Activated B cell treated with CpG ODN at 0.5 μM for 24 hours (primary cell): ENCODE measurements at regions not wholly inside any gene's neighbourhood (a gene's known extent, or its start where the extent isn't known, plus 50 kb on each side); places are given as distances from the start of the nearest gene placed in this dataset.

Experiments
- ATAC-seq: fragments of 200-7000 bp; cut with Tn5 transposase; one replicate; pipeline ENCODE4 v1.10.0; 2021; ENCODE audit warnings: low read depth, mild to moderate bottlenecking, moderate library complexity
- CTCF ChIA-PET: fragments of 350-600 bp; sonication (Branson Sonifier 250); formaldehyde crosslinking; loops from one replicate; lab custom pipeline; 2021; ENCODE audit warnings: antibody characterized with exemption; lab: Charles Lee
- POLR2A ChIA-PET: fragments of 350-600 bp; sonication (Branson Sonifier 250); formaldehyde crosslinking; loops from one replicate; lab custom pipeline; 2021; ENCODE audit warnings: antibody characterized with exemption; lab: Charles Lee
- DNase-seq: peaks from one replicate; pipeline ENCODE4 v3.0.0; 2022
- H3K27ac Mint-ChIP-seq: one replicate; pipeline ENCODE4 v1.8.0; 2020; ENCODE audit warnings: mixed read lengths
- H3K27me3 Mint-ChIP-seq: one replicate; pipeline ENCODE4 v1.8.0; 2021; ENCODE audit warnings: mixed read lengths
- H3K36me3 Mint-ChIP-seq: one replicate; pipeline ENCODE4 v1.8.0; 2021; ENCODE audit warnings: low read depth, mixed read lengths
- H3K4me1 Mint-ChIP-seq: one replicate; pipeline ENCODE4 v1.8.0; 2021; ENCODE audit warnings: mixed read lengths
- H3K4me3 Mint-ChIP-seq: one replicate; pipeline ENCODE4 v1.8.0; 2020; ENCODE audit warnings: mild to moderate bottlenecking, mixed read lengths
- H3K9me3 Mint-ChIP-seq: one replicate; pipeline ENCODE4 v1.8.0; 2020; ENCODE audit warnings: mixed read lengths
- CTCF ChIP-seq: fragments of 200-600 bp; IDR thresholded peaks from one replicate; pipeline ENCODE4 v1.8.0; 2022; ENCODE audit warnings: antibody characterized with exemption, mild to moderate bottlenecking
- intact Hi-C: fragments of 100-400 bp; cut with micrococcal nuclease; formaldehyde crosslinking; loops from one replicate; pipeline ENCODE4 v1.15.1; 2024

DNA sequence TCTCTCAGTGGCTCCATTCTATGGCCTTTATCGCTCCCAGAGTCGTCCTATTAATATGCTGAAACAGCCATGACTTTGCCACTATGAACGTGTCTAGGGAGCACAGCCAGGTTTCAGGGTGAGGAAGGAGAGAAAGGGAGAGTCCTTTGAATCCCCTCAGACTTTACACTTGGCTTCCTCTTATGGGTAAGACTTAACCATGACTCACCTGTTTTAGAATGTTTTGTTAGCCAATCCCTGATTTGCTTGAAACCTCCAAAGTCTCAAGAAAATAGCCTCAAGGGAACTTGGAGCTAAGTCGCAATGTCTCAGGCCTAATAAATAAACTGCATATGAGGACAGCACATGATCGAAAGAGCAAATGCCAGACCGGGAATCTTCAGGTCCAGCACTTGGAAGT, 131.2 kb upstream of the RCN1 start:
- Mint-ChIP-seq H3K9me3 (no peaks in the 10 kb centered on the region), H3K27me3 (no peaks in the 10 kb centered on the region), H3K36me3 (no peaks in the 10 kb centered on the region), H3K4me1 (no peaks in the 10 kb centered on the region), H3K27ac (no peak overlapping the region), H3K4me3 (no peak overlapping the region)
- DNase-seq, result no peak
- TF ChIP-seq CTCF, result no peak
- ChIA-PET CTCF (no interaction called here), POLR2A (no interaction called here)
- intact Hi-C loops, result loop anchor here (2.0 to 5.0 kb wide), 2 partner anchors 561 to 852 kb away; no protein-coding TSS in a partner anchor
- no peak for ATAC-seq

- Mint-ChIP-seq H3K27ac (no peak overlapping the region), H3K4me3 (no peak overlapping the region), H3K36me3 (no peaks in the 10 kb centered on the region), H3K27me3 (no peaks in the 10 kb centered on the region), H3K4me1 (no peaks in the 10 kb centered on the region), H3K9me3 (no peaks in the 10 kb centered on the region)
- TF ChIP-seq CTCF, result no peak
- CTCF ChIA-PET, result interaction anchor here (0.9 to 2.5 kb wide), 4 partner anchors 17 to 851 kb away, joined by 3 to 7 read pairs (median 4); no protein-coding TSS in a partner anchor
- no peak for DNase-seq
- intact Hi-C loops, result loop anchor here (2.0 to 5.0 kb wide), 2 partner anchors 559 to 851 kb away; no protein-coding TSS in a partner anchor
- ATAC-seq, result no peak
- POLR2A ChIA-PET, result no interaction called here
These were observed 132.7 kb upstream of the RCN1 start for GRCh38 chr11:31958076-31958735.

DNA sequence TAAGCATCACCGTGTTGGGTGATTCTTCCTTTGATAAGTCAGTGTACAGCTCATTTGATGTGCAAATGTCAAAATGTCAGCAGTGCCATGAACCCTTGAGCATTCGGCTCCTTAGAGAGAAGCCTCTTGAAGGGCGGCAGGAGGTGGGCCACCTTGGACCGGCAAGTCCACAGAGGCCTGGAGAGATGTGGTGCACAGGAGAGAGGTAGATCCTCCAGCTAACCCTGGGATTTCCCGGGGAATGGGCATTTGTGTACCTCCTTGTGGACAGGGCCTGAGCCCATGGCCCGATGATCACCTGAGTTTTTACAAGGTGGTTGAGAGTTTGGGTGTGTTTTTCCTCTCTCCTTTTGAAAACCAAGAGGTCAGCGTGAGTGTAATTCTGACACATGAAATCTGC, 133.2 kb upstream of the RCN1 start:
- ATAC-seq, result no peak
- DNase-seq, result no peak
- no peaks in the 10 kb centered on the region for H3K36me3 Mint-ChIP-seq
- no peak overlapping the region for H3K4me3 Mint-ChIP-seq
- ChIA-PET CTCF (interaction anchor here (0.5 to 2.5 kb wide), 5 partner anchors 18 to 851 kb away, joined by 3 to 7 read pairs (median 3); no protein-coding TSS in a partner anchor), POLR2A (no interaction called here)
- H3K27ac Mint-ChIP-seq, result no peak overlapping the region
- no peaks in the 10 kb centered on the region for H3K9me3 Mint-ChIP-seq
- intact Hi-C loops, result loop anchor here (2.0 to 5.0 kb wide), 2 partner anchors 559 to 850 kb away; no protein-coding TSS in a partner anchor
- no peak for TF ChIP-seq CTCF
- no peaks in the 10 kb centered on the region for H3K27me3 Mint-ChIP-seq
- no peaks in the 10 kb centered on the region for H3K4me1 Mint-ChIP-seq

DNA sequence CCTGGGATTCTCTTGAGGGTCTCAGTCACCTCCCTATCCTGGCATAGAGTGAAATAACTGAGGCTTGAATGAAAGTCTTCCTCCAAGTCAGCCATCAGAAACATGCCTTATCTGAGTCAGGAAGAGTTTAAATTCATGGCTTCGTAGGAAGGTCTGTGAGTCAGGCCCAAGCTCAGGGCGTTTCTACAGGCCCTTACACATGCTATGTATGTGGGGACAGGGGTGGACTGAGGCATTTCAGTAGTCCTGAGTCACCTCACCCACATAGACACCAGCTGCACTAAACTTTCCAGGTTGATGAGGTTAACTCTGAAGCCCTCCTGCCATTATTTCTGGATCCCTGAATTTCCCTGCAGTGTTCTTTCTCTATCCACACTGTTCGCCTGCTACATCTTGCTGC, 134.6 kb upstream of the RCN1 start:
- Mint-ChIP-seq H3K36me3 (no peaks in the 10 kb centered on the region), H3K4me1 (no peaks in the 10 kb centered on the region)
- POLR2A ChIA-PET, result no interaction called here

More for the DNA sequence above, 134.6 kb upstream of the RCN1 start:
- intact Hi-C loops, result loop anchor here (5.0 kb wide), 1 partner anchor 849 kb away; no protein-coding TSS in a partner anchor
- CTCF ChIA-PET, result no interaction called here
- no peak for ATAC-seq
- Mint-ChIP-seq H3K27ac (no peak overlapping the region), H3K27me3 (no peaks in the 10 kb centered on the region), H3K4me3 (no peak overlapping the region), H3K9me3 (no peaks in the 10 kb centered on the region)
- no peak for TF ChIP-seq CTCF
- no peak for DNase-seq
